K562 (cell line): ENCODE measurements at regions not wholly inside any gene's neighbourhood (a gene's known extent, or its start where the extent isn't known, plus 50 kb on each side); places are given as distances from the start of the nearest gene placed in this dataset.

Experiments used
- CTCF ChIP-seq, 3 experiments: IDR thresholded peaks in 2 of 3; conservative IDR thresholded peaks in 1 of 3; 2 replicates each; pipeline ENCODE4 v1.5.1; 2011 to 2012; ENCODE audit warnings: low read length in 3 of 3, mild to moderate bottlenecking in 3 of 3, control low read depth in 2 of 3, improper control_type of control experiment in 1 of 3, inconsistent platforms in 1 of 3, low read depth in 1 of 3, mixed read lengths in 1 of 3, moderate library complexity in 1 of 3; ENCODE audit not compliant: insufficient read depth in 2 of 3
- DPF2 ChIP-seq: fragments of 450-650 bp; IDR thresholded peaks from 2 replicates; pipeline ENCODE4 v1.6.1; 2016
- MAX ChIP-seq: sonication (generic); formaldehyde crosslinking; IDR thresholded peaks from 2 replicates; pipeline ENCODE4 v1.9.0; 2022; ENCODE audit warnings: mild to moderate bottlenecking, missing genetic modification reagents

GRCh38 chr10:131784363-131785120, 116.3 kb upstream of the PPP2R2D start:
- no peak for TF ChIP-seq MAX (CRISPR knock-in tag)
- TF ChIP-seq CTCF (IDR thresholded peaks at IDR 0.05 in 2 of 3, conservative IDR thresholded peaks at IDR 0.05 in 1 of 3; ENCODE audit: insufficient read depth in 2 of 3, low read depth in 1 of 3, low read length in 3 of 3), result no peak
- TF ChIP-seq DPF2, result no peak
